H7 (cell line): ENCODE measurements at regions not wholly inside any gene's neighbourhood (a gene's known extent, or its start where the extent isn't known, plus 50 kb on each side); places are given as distances from the start of the nearest gene placed in this dataset.

ENCODE experiments used
- DNase-seq: peaks from one replicate; pipeline ENCODE4 v3.0.0; 2012
- H3K27me3 ChIP-seq: 2 replicates; pipeline ENCODE4 v1.6.0; 2011; ENCODE audit warnings: mild to moderate bottlenecking, low read length; ENCODE audit not compliant: control insufficient read depth, insufficient read depth
- H3K36me3 ChIP-seq: replicated peaks from 2 replicates; pipeline ENCODE4 v1.5.1; 2011; ENCODE audit warnings: low read length; ENCODE audit not compliant: control insufficient read depth, insufficient read depth
- H3K4me3 ChIP-seq: 2 replicates; pipeline ENCODE4 v1.5.1; 2011; ENCODE audit warnings: low read depth, mild to moderate bottlenecking, control low read depth, low read length, moderate library complexity; ENCODE audit not compliant: insufficient read depth

DNA sequence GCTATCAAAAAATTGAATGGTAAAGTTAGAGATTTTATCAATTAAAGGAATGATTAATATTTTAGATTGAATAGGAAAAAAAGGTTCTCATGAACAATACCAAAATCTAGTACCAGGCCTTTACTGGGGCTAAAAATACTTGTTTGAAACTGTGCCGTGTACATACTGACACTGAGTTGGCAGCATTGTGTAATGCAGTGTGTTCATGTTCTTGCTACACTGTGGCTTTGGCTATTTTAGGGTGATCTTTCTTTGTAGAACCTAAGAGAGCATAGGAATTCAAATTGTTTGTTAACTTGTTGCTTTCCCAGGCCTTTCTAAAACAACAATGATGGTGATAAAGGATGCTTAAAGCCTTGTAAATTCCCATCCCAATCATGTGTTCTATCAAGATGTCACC is 80.9 kb downstream of the KIF4B start:
- no peaks in the 10 kb centered on the region for H3K36me3 ChIP-seq
- DNase-seq = no peak

DNA sequence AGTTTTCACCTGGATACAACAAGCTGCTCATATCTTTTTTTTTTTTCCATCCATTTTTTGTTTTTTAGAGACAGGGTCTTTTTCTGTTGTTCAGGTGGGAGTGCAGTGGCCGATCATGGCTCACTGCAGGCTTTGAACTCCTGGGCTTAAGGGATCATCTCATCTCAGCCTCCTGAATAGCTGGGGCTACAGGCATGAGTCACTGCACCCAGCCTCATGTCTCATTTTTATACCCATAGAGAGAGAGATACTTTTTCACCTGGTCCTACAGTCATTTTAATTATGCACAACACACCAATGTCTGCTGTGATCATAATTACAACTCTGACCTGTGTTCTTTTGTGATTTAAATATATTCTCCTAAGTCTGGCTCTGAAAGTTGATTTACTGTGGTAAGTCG is 84.4 kb downstream of the KIF4B start:
- no peaks in the 10 kb centered on the region for H3K36me3 ChIP-seq
- no peaks in the 10 kb centered on the region for H3K27me3 ChIP-seq
- DNase-seq = no peak
- H3K4me3 ChIP-seq = no peak overlapping the region

More for the DNA sequence above, 80.9 kb downstream of the KIF4B start:
- H3K27me3 ChIP-seq = no peaks in the 10 kb centered on the region
- H3K4me3 ChIP-seq = no peak overlapping the region

DNA sequence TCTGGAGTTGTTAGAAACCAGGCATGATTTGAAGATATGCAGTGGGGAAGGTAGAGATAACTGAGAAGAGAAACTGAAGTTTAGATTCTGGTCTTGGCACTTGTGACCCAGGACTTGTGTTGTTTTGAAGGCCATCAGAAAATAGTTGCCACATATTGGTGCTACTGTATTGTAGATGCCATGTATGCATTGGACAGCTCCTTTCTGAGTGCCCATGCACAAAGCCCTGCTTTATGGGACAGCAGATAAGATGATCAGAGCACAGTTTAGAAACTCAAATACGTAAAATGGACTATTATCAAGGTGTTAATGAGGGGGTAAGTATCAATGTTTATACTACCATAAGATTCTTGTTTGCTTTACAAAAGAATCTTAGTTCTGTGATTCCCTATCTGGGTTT is 84.9 kb downstream of the KIF4B start:
- no peaks in the 10 kb centered on the region for H3K27me3 ChIP-seq
- DNase-seq = no peak
- H3K4me3 ChIP-seq = no peak overlapping the region
- H3K36me3 ChIP-seq = no peaks in the 10 kb centered on the region

DNA sequence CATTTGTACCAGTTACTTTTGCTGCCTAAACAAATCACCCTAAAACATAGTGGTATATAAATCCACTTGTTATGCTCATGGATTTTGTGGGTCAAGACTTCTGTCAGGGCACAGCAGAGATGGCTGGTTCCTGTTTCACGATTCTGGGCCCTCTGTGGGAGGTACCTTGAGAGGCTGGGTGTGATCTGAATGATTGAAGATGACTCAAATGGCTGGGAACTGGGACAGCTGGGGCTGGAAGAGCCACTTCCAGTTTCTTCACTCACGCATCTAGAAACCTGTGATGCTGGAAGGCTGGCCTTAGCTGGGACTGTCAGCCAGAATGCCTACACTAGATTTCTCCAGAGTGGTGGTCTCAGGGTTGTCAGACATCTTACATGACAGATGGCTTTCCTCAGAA is 88.1 kb downstream of the KIF4B start:
- no peak for DNase-seq
- Histone ChIP-seq H3K4me3 (no peak overlapping the region), H3K27me3 (no peaks in the 10 kb centered on the region), H3K36me3 (no peaks in the 10 kb centered on the region)

DNA sequence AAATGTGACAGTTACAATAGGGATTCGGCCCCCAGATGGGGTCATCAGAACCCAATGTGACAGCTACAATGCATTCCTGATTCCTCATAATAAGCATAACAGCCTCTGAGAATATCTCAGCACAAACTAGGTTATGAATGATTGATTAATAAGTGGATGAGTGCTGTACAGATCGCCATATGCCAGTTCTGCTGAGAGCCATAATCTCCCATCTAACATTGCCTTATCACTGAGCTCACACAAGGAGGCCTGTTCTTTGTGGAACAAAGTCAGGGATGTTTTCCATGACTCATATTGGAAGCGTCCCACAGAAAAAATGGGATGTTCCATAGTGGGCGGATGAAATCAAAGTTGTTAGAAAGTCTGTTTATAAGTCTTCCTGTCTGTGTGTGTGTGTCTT is 89.6 kb downstream of the KIF4B start:
- H3K27me3 ChIP-seq = no peaks in the 10 kb centered on the region
- H3K4me3 ChIP-seq = no peak overlapping the region
- DNase-seq = no peak
- H3K36me3 ChIP-seq = no peaks in the 10 kb centered on the region

DNA sequence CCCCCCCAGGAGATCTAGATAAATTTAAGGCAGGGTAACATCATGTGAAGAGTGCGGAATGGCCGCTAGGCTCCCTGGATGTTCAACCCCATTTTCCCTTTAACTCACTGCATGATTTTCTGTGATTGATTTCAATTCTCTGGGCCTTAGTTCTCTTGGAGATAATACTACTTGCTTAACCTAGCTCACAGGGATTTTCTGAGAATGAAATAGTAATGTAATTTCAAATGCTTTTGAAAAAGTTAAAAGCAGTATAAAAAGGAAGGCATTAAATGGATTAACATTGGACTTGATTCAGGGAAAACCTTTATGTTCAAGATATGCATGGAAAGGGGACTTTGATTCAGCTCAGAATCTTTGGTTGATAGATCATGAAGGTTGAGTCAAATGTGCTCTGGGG is 90.9 kb downstream of the KIF4B start:
- DNase-seq = no peak
- no peak overlapping the region for H3K4me3 ChIP-seq

DNA sequence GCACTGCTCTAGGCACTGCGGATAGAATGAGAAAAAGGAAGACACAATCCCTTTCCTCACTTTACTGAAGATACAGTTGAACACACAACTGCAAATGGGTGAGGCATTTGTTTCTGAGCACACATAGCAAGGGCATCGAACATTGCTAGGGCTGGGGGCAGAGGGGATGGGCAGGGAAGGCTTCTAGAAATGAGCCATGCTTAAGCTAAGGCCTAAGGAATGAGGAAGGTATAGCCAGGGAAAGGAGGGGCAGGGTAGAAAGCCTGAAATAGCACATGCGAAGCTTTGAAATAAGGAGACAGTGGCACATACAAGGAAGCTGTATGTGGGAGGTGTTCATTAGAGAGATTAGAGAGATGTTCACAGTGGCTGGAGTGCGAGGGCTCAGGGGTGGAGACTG is 92.7 kb downstream of the KIF4B start:
- DNase-seq = no peak
- Histone ChIP-seq H3K36me3 (no peaks in the 10 kb centered on the region), H3K4me3 (no peak overlapping the region), H3K27me3 (no peaks in the 10 kb centered on the region)

More for the DNA sequence above, 90.9 kb downstream of the KIF4B start:
- no peaks in the 10 kb centered on the region for H3K27me3 ChIP-seq
- no peaks in the 10 kb centered on the region for H3K36me3 ChIP-seq

DNA sequence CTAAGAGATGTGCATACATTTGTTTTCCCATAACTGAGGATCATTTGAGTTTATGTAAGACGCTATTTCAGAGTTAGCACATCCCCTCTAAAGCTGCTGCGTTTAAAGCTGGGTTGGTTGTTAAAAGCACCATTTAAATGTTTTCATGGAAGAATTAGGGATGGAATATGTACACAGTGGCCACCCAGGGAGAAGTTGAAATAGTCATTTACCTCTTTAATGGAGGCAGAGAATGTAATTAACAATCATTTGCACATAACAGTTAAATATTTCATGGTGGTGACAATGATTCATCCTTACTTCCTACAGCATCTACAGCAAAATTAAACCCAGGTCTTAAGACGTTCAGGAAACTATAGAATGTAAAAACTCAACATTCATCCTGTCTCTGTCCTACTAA is 100.3 kb downstream of the KIF4B start:
- Histone ChIP-seq H3K36me3 (no peaks in the 10 kb centered on the region), H3K27me3 (no peaks in the 10 kb centered on the region), H3K4me3 (no peak overlapping the region)
- DNase-seq = no peak

DNA sequence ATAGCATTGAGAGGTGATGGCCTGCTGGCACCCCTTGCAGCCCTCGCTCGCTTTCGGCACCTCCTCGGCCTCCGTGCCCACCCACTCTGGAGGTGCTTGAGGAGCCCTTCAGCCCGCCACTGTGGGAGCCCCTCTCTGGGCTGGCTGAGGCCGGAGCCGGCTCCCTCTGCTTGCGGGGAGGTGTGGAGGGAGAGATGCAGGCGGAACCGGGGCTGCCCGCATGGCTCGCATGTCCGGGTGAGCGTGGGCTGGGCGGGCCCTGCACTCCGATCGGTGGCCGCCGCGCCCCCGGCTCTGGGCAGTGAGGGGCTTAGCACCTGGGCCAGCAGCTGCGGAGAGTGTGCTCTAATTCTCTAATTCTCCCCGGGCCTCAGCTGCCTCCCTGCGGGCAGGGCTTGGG is 101.1 kb downstream of the KIF4B start:
- Histone ChIP-seq H3K36me3 (no peaks in the 10 kb centered on the region), H3K27me3 (no peaks in the 10 kb centered on the region), H3K4me3 (no peak overlapping the region)
- DNase-seq = no peak

DNA sequence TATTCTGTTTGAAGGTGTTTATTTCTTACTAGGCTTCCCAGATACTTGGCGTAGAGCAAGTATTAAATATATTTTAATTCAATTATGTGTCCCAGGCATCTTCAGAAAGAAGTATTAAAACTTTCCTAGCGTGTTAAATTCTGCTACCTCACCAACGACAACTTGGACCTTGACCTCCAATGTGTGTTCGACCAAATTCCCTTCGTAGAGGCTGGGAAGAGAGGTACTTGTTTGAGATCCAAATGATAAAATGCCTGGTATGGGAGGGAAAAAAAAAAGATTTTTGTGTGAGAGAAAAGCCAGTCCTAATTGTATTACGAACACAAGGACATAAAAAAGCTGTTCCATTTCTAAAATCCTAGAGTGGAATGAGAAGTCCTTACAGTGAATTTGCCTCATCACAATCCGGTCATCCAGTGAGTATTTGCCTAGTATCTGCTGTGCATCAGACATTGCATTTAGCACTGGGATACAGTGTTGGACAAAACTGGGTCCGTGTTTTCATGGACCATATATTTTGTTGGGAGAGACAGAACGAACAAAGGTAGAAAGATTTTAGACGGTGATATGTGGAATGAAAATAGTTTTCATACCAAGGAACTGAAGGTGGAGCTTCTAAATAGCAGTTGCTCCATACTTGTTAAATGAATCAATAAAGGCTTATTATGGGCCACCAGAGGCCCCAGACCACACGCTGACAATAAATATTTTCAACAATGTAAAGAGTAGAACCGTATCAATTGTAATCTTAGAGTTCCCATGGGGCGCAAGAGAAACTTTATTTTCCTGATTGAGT is 103.1 kb downstream of the KIF4B start:
- H3K36me3 ChIP-seq = no peaks in the 10 kb centered on the region

DNA sequence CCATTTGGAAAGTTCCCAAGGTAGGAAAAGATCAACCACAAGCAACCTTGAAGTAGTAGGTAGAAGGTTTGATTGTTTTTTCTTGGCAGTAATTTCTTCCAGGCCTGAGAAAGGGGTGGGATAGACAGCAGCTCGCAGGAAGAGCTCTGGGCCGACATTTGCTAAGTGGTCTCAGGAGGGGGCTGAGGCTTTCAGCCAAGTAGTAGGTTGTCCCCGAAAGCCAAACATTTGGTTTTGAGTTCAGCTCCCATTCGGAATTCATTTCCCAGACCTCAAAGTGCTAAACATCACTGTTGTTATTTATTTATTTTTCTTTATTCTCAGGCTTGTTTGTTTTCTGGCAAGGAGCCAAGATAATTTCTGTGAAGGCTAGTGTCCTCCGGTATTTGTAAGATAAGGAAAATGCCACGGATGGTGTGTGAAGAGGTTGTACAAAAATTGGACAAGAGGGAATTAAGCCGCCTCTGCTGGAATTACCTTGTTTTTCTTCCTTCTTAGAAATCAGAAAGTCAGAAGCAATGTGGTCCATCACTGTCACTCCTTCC is 112.1 kb downstream of the KIF4B start:
- no peak for DNase-seq
- no peaks in the 10 kb centered on the region for H3K27me3 ChIP-seq
- no peak overlapping the region for H3K4me3 ChIP-seq
- H3K36me3 ChIP-seq = no peaks in the 10 kb centered on the region

More for the DNA sequence above, 103.1 kb downstream of the KIF4B start:
- no peak for DNase-seq
- Histone ChIP-seq H3K4me3 (no peak overlapping the region), H3K27me3 (no peaks in the 10 kb centered on the region)

DNA sequence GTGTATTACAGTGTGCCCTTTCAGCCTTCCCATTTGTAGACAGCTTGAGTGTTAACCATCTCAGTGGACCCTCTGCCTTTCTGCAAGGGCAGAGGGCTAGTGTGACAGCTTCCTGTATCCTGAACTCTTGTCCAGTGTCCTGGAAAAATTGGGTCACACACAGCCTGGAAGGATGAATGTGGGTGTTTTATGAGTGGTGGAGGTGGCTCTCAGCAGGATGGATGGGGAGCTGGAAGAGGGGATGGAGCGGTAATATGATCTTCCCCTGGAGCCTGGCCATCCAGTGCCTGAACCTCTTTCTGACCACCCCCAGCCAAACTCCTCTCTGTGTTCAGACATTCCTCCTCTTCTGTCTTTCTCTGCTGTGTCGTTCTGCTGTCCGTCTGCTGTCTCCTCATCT is 113.0 kb downstream of the KIF4B start:
- no peak for DNase-seq
- Histone ChIP-seq H3K27me3 (no peaks in the 10 kb centered on the region), H3K36me3 (no peaks in the 10 kb centered on the region), H3K4me3 (no peak overlapping the region)

DNA sequence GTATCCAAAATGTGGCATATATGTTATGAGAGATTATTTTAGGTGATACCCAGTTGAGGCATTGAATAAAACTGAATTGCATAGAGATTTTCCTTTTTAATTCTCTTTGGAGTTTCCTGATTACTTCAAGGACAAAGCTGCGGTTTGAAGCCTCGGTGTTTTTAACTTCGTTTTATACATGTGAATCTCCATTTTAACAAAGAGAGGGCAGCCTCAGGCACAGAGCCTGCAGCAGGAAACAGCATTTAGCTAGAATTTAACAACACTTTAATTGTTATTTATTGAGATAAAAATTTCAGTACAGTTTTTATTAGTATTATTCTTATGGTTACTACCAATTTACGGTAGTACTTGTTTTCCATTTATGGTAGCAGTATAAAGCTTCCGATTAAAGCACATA is 114.0 kb downstream of the KIF4B start:
- no peaks in the 10 kb centered on the region for H3K36me3 ChIP-seq
- DNase-seq = no peak
- no peak overlapping the region for H3K4me3 ChIP-seq
- no peaks in the 10 kb centered on the region for H3K27me3 ChIP-seq

DNA sequence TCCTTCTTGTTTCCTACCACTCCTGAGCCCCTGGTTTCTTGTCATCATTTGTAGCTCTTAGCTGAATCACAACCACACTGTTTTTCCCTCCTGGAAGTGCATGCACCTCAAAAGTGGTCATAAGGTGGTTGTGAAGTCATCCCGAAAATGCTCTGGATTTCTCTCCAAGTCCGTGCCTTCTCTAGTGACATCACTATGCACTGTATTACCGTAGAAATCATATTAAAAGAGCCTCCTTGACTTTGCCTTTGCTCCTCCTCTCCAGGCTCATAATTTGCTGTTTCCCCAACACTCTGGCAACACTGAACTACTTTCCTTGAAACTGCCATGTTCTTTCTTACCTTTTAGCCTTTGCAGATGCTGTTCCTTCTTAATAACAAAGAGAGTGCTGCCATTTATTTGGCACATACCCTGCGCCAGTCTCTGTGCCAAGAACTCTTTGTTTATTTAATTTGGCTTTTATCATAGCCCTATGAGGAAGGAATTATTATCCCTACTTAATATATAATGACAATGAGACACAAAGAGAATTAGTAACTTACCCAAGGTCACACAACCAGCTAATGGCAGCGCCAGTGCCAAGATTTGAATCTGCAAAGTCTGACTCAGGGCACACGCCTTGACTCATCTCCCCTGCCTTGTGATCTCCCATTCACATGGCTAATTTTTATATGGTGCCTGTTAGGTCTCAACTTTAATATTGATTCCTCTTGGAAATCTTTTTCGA is 115.4 kb downstream of the KIF4B start:
- no peak for DNase-seq
- Histone ChIP-seq H3K27me3 (no peaks in the 10 kb centered on the region), H3K36me3 (no peaks in the 10 kb centered on the region), H3K4me3 (no peak overlapping the region)

DNA sequence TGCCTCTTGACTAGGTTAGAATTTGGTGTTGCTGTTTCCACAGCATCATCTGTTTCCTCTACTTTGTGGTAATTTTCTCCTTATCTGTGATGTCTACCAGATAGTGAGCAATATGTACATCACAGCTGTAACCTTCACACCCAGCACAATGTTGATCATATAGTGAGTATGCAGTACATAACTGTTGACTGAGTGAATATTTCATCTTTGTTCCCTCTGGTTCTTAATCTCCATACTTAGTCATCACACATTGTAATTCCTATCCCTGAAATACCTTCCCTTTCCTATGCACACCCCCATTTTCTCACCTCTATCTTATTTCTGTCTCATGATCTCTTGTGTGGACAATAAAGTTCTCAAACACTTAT is 115.9 kb downstream of the KIF4B start:
- H3K27me3 ChIP-seq = no peaks in the 10 kb centered on the region

More for the DNA sequence above, 115.9 kb downstream of the KIF4B start:
- no peak for DNase-seq
- Histone ChIP-seq H3K36me3 (no peaks in the 10 kb centered on the region), H3K4me3 (no peak overlapping the region)
